Astrocyte of the spinal cord (primary cell): ENCODE measurements at regions not wholly inside any gene's neighbourhood (a gene's known extent, or its start where the extent isn't known, plus 50 kb on each side); places are given as distances from the start of the nearest gene placed in this dataset.

Source experiments
- DNase-seq: peaks from one replicate; pipeline ENCODE4 v3.0.0; 2011; ENCODE audit warnings: low read depth, low spot score
- H3K4me3 ChIP-seq: 2 replicates; pipeline ENCODE4 v1.5.1; 2011; ENCODE audit warnings: low read depth, mild to moderate bottlenecking, low read length, moderate library complexity
- in situ Hi-C: cut with HindIII; loops from 2 replicates; pipeline ENCODE4 v1.10.0; 2017; ENCODE audit warnings: low sequenced_read_pairs
- TF ChIP-seq, protein P1 (sequence below): IDR thresholded peaks from 2 replicates; pipeline ENCODE4 v1.5.1; 2012; ENCODE audit warnings: low read depth, mild to moderate bottlenecking, low read length, inconsistent platforms

DNA sequence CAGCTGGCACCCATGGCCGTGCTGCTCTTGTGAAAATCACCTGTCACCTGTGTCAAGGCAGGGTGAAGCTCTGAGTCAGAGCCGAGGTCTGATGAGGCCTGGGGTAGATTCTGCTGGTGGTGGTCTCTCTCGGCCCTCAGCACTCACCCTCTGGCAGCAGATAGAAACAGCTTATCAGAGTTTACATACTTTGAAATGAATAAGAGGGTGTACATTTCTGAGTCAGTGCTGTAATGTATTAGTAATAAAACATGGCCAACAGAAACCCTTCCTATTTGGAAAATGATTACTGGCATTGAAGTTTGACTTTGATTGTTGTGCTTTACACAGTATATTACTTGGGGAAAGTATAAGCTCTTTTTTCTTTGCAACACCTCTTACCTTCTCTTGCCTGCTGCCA is 228.8 kb downstream of the SNX10 start:
- DNase-seq = no peak
- in situ Hi-C loops = no loop called here
- TF ChIP-seq, protein P1, sequence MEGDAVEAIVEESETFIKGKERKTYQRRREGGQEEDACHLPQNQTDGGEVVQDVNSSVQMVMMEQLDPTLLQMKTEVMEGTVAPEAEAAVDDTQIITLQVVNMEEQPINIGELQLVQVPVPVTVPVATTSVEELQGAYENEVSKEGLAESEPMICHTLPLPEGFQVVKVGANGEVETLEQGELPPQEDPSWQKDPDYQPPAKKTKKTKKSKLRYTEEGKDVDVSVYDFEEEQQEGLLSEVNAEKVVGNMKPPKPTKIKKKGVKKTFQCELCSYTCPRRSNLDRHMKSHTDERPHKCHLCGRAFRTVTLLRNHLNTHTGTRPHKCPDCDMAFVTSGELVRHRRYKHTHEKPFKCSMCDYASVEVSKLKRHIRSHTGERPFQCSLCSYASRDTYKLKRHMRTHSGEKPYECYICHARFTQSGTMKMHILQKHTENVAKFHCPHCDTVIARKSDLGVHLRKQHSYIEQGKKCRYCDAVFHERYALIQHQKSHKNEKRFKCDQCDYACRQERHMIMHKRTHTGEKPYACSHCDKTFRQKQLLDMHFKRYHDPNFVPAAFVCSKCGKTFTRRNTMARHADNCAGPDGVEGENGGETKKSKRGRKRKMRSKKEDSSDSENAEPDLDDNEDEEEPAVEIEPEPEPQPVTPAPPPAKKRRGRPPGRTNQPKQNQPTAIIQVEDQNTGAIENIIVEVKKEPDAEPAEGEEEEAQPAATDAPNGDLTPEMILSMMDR = no peak
- no peak overlapping the region for H3K4me3 ChIP-seq

DNA sequence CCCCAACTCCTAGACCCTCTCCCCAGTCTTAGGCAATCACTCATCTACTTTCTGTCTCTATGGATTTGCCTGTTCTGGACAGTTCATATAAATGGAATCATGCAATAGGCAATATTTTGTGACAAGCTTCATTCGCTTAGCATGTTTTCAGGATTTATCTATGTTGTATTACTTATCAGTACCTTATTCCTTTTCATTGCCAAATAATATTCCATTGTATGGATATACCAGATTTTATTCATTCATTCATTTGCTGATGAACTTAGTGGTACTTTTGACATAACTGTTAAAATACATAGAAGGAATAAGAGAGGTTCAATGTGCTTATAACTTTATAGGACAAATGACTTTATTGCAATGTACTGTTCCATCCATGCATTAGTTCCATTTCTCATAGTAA is 231.0 kb downstream of the SNX10 start:
- in situ Hi-C loops = no loop called here
- TF ChIP-seq, protein P1 = no peak
- H3K4me3 ChIP-seq = no peak overlapping the region
- DNase-seq = no peak

DNA sequence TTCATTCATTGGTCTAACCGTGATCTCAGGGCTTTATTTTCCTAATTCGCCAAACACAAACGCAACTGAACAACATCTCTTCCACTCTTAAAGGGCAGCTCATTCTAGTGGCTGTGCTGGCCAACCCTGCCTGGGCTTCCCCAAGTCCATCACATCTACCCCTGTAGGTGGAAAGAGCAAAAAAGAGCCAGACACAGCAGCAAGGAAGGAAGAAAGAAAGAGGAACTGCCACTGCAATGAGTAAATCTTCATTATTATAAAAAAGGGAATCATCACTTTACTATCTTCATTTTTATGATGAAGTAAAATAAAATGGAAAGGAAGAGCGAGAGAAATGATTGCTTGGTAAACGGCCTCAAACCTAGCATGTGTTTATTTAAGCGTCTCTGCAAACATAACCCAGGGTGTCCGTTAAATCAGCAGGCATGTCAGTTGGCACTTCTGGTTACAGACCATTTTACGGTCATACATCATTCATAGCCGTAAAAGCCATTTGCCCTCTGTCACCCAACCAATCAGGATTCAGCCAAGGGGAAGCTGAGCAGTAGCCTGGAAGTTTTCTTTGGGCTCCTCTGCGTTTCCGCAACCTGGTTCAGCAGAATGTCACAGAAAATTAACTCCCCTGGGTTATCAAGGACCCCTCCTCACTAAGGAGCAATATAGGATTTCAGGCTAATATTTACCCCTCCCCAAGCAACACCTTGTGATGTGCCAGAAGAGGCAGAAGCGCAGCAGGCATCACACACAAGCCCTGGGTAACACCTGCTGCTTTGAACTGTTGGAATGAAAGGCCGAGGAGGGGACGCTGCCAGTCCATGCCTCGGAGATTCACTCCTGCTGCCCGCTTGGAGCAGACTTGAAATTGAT is 234.0 kb downstream of the SNX10 start:
- no peak overlapping the region for H3K4me3 ChIP-seq
- TF ChIP-seq, protein P1 = no peak
- in situ Hi-C loops = no loop called here
- no peak for DNase-seq

DNA sequence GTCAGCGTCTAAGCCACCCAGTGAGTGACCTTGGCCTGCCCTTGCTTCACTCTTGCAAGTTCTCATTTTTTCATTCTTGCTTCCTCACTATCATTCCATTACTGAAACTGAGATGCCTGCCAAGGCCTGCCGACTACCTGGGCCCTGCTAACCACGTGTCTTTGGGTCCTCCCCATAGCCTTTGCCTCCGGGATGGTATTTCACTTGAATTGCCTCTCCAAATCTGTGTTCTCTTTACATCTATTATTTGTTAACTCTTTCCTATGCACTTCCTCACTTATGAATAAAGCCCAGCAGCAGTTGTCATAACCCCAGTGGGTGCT is 234.6 kb downstream of the SNX10 start:
- TF ChIP-seq, protein P1 = no peak
- no peak for DNase-seq
- no peak overlapping the region for H3K4me3 ChIP-seq
- in situ Hi-C loops = no loop called here

DNA sequence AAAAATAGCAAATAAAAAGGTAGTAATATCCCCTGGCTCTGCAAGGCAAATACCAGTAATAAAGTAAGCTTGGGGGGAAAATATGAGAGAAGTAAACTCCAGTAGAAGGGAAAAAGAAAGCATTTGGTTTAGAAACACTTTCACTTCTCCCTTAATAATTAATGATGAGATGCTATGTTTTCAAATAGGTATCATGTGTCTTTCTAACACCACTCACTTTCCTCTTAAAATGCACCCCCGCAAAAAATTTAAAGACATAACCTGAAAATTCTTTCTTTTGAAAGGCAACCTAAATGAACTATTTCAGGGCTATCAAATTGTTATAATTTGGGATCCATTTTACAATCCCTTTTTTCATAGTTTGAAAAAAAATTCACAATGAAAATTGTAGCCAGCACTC is 240.3 kb downstream of the SNX10 start:
- in situ Hi-C loops = no loop called here
- TF ChIP-seq, protein P1 = no peak
- no peak for DNase-seq
- H3K4me3 ChIP-seq = no peak overlapping the region

DNA sequence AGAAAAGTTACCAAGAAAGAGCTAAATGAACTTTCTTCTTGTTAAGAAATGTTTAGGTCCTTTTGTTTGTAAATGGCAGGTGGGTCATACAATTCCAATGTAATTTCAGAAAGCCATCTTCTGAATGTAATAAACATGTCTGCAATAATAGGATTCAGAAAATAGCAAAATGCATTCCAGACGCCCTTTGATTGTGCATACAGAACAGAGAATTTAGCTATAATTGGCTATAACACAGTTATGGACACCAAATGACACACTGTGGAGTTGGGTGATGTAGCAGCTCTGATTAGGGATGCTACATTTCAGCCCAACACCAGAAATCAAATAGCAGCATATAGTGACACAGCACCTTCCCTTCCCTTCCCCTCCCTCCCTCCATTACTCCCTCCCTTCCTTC is 240.8 kb downstream of the SNX10 start:
- TF ChIP-seq, protein P1 = no peak
- in situ Hi-C loops = no loop called here
- no peak for DNase-seq
- H3K4me3 ChIP-seq = no peak overlapping the region
